Cardiac muscle cell (in vitro differentiated cells and primary cell): ENCODE measurements at regions not wholly inside any gene's neighbourhood (a gene's known extent, or its start where the extent isn't known, plus 50 kb on each side); places are given as distances from the start of the nearest gene placed in this dataset.
"Not testable (repeated sequence)": the region's sequence is repeated elsewhere in the genome, so short reads cannot be mapped to it uniquely, and the experiment has no call there.

ENCODE experiments used
- DNase-seq, 2 donors: peaks; one replicate each; pipeline versions ENCODE4 v3.0.0 to v3.0.0-alpha.2; 2010 to 2017; ENCODE audit warnings: low read depth in 1 of 2, low spot score in 1 of 2
- H3K27ac ChIP-seq: fragments of 200-600 bp; sonication (generic); 2 replicates; pipeline ENCODE4 v1.5.1; 2016
- H3K27me3 ChIP-seq: fragments of 200-600 bp; sonication (generic); 2 replicates; pipeline ENCODE4 v1.6.0; 2016; ENCODE audit warnings: control low read depth
- H3K36me3 ChIP-seq: fragments of 200-600 bp; sonication (generic); 2 replicates; pipeline ENCODE4 v1.5.1; 2016; ENCODE audit warnings: control low read depth
- H3K4me1 ChIP-seq: fragments of 200-600 bp; sonication (generic); 2 replicates; pipeline ENCODE4 v1.8.1; 2017; ENCODE audit warnings: low read depth, mild to moderate bottlenecking, mixed run types
- H3K4me3 ChIP-seq: fragments of 200-600 bp; sonication (generic); 2 replicates; pipeline ENCODE4 v1.5.1; 2016; ENCODE audit warnings: mild to moderate bottlenecking
- H3K9me3 ChIP-seq: fragments of 200-600 bp; sonication (generic); 2 replicates; pipeline ENCODE4 v1.5.1; 2017; ENCODE audit warnings: low read depth, mild to moderate bottlenecking, control low read depth
- TF ChIP-seq, protein P1 (sequence below): IDR thresholded peaks from 2 replicates; pipeline ENCODE4 v1.5.1; 2012; ENCODE audit warnings: low read depth, mild to moderate bottlenecking, low read length

DNA sequence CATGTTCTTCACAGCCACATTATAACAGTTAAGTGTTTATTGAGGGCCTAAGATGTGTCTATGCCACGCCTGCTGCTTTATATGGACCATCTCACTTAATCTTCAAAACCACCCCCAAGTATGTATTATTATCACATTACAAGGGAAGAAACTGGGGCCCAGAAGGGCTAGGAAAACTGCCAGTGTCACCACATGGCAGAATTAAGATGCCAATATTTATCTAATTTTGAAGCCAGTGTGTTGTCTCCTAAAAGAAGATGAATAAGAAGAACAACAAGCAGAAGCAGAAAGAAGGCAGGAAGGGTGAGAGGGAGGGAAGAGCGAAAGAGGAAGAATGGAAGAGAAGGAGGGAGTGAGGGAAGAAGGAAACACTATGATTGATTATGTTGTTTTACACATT, 491.3 kb upstream of the IL12A start:
- TF ChIP-seq, protein P1, sequence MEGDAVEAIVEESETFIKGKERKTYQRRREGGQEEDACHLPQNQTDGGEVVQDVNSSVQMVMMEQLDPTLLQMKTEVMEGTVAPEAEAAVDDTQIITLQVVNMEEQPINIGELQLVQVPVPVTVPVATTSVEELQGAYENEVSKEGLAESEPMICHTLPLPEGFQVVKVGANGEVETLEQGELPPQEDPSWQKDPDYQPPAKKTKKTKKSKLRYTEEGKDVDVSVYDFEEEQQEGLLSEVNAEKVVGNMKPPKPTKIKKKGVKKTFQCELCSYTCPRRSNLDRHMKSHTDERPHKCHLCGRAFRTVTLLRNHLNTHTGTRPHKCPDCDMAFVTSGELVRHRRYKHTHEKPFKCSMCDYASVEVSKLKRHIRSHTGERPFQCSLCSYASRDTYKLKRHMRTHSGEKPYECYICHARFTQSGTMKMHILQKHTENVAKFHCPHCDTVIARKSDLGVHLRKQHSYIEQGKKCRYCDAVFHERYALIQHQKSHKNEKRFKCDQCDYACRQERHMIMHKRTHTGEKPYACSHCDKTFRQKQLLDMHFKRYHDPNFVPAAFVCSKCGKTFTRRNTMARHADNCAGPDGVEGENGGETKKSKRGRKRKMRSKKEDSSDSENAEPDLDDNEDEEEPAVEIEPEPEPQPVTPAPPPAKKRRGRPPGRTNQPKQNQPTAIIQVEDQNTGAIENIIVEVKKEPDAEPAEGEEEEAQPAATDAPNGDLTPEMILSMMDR = no peak

GRCh38 chr3:159499031-159499793, 489.4 kb upstream of the IL12A start:
- Histone ChIP-seq H3K36me3 (no peaks in the 10 kb centered on the region), H3K4me3 (no peak overlapping the region), H3K27ac (no peak overlapping the region), H3K4me1 (no peaks in the 10 kb centered on the region), H3K9me3 (no peaks in the 10 kb centered on the region), H3K27me3 (no peaks in the 10 kb centered on the region)
- TF ChIP-seq, protein P1 = no peak
- no peak for DNase-seq

More for the DNA sequence above, 491.3 kb upstream of the IL12A start:
- DNase-seq = no peak
- Histone ChIP-seq H3K27ac (no peak overlapping the region), H3K36me3 (no peaks in the 10 kb centered on the region), H3K4me1 (no peaks in the 10 kb centered on the region), H3K9me3 (no peaks in the 10 kb centered on the region), H3K27me3 (no peaks in the 10 kb centered on the region), H3K4me3 (no peak overlapping the region)

DNA sequence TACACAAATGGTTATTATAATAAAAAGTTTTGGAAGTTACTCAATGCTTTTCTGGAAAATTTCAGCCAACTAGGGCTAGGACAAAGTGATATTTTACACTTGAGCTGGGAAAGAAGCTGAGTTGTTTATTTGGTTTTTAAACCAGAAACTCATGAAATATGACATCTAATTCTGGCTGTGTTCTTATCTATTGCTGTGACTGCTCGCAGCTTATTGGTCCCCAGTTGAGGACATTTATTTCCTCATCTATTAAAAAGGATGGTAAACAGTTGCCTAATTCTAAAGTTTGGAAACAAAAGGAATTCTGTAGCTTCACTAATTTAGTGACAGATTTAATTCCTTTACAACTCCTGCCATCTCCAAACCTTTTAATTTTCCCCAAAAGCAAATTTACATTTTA, 487.6 kb upstream of the IL12A start:
- H3K36me3 ChIP-seq = no peaks in the 10 kb centered on the region
- TF ChIP-seq, protein P1 = no peak
- no peaks in the 10 kb centered on the region for H3K9me3 ChIP-seq
- H3K27ac ChIP-seq = no peak overlapping the region
- H3K27me3 ChIP-seq = no peaks in the 10 kb centered on the region
- no peak for DNase-seq
- no peak overlapping the region for H3K4me3 ChIP-seq
- no peaks in the 10 kb centered on the region for H3K4me1 ChIP-seq

DNA sequence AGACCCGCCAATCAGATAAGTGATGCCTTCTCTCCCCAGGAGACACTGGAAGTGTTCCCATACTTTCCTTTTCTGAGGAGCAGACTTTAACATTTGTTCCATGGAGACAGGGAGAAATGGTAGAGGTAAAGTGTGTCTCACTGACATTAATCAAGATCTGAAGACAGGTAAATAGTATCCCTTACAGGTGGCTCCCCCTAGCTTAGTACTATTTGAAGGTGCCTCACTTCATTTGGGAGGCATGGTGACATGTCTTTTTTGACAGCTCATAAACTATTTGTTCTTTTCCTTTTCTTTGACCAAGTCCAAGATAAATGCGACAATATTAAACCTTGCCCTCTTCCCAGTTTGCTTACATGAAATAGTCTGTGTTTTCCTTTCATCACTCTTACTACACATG, 485.6 kb upstream of the IL12A start:
- H3K9me3 ChIP-seq = no peaks in the 10 kb centered on the region
- TF ChIP-seq, protein P1 = no peak
- no peak overlapping the region for H3K27ac ChIP-seq
- no peaks in the 10 kb centered on the region for H3K27me3 ChIP-seq
- H3K4me3 ChIP-seq = no peak overlapping the region
- no peak for DNase-seq
- H3K36me3 ChIP-seq = no peaks in the 10 kb centered on the region
- no peaks in the 10 kb centered on the region for H3K4me1 ChIP-seq

DNA sequence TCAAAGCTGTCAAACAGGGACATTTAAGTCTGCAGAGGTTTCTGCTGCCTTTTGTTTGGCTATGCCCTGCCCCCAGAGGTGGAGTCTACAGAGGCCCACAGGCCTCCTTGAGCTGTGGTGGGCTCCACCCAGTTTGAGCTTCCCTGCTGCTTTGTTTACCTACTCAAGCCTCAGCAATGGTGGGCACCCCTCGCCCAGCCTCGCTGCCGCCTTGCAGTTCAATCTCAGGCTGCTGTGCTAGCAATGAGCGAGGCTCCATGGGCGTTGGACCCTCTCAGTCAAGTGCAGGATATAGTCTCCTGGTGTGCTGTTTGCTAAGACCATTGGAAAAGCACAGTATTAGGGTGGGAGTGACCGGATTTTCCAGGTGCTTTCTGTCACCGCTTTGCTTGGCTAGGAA, 477.6 kb upstream of the IL12A start:
- not testable (repeated sequence) for H3K27me3 ChIP-seq, H3K27ac ChIP-seq, H3K36me3 ChIP-seq, H3K9me3 ChIP-seq, H3K4me1 ChIP-seq, H3K4me3 ChIP-seq, DNase-seq

DNA sequence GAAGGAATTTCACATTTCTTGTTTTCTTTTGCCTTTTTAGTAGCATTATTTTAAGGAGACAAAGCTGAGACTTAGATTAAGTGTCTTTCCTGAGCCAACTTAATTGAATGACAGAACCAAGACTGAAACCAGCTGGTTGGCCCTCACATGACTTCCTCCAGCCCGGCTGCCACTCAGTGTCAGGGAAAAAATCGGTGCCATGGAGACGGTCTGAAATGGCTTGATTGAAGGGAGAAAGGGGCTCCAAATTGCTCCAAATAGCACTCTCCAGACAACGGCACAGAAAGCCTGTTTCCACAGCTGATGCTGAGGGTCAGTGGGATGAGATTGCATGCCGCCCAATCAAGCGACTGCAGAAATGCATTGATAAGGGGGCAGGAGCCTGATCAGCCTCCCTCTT, 475.2 kb upstream of the IL12A start:
- no peaks in the 10 kb centered on the region for H3K36me3 ChIP-seq
- TF ChIP-seq, protein P1 = no peak
- H3K27ac ChIP-seq = no peak overlapping the region
- no peak overlapping the region for H3K4me3 ChIP-seq
- no peaks in the 10 kb centered on the region for H3K9me3 ChIP-seq
- no peak for DNase-seq
- H3K4me1 ChIP-seq = no peaks in the 10 kb centered on the region
- H3K27me3 ChIP-seq = no peaks in the 10 kb centered on the region
